GM19035 (cell line): ENCODE measurements at regions not wholly inside any gene's neighbourhood (a gene's known extent, or its start where the extent isn't known, plus 50 kb on each side); places are given as distances from the start of the nearest gene placed in this dataset.

Experiments used
- ATAC-seq: cut with Tn5 transposase; IDR thresholded peaks from one replicate; pipeline ENCODE4 v1.9.1; 2021; ENCODE audit not compliant: unreplicated experiment

GRCh38 chr2:228257379-228257778, 75.9 kb upstream of the SPHKAP start:
- ATAC-seq: no peak

DNA sequence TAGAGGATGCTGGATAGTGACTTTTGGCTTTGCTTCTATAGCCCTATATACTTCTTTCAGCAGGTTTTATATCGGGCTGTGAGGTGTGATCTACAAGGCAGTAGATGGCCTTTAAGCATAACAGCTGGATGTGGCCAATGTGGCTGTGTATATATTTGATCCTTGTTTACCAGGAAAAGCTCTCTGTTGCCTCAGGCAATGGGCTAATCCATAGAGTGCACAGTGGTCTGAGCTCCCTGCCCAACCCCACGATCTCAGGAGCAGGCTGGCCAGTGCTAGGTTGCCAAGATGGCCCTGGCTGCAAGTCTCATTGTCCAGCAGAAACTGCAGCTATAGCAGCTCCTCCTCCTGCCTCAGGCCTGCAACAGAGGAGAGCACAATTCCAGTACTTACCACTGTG, 72.3 kb upstream of the SPHKAP start:
- no peak for ATAC-seq

- no peak for ATAC-seq
Measured at GRCh38 chr2:228247335-228247734, 65.8 kb upstream of the SPHKAP start.

DNA sequence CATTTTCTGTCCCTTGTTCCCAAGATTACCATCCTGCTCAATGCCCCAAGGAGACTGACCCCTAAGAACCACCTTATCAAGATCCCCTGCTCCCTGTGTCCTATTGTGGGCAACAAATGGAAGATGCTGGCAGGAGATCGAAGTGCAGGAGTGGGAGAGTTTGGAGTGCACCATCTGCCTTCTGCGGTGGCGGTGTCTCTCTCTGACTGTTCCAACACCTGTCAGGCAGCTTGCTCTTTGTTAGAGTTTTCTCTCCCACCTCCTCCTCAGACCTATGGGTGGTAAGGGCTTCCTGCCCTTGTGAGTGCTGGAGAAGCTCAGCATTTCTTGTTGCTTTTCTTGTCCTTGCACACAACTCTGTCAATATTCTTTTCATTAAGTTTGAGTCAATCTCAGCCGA, 64.1 kb upstream of the SPHKAP start:
- ATAC-seq: no peak

- no peak for ATAC-seq
Measured at GRCh38 chr2:228242591-228242990, 61.1 kb upstream of the SPHKAP start.

GRCh38 chr2:228239907-228240561, 58.5 kb upstream of the SPHKAP start:
- ATAC-seq: no peak

GRCh38 chr2:228239207-228239906, 57.9 kb upstream of the SPHKAP start:
- no peak for ATAC-seq
